Mesenchymal stem cell (in vitro differentiated cells and primary cell): ENCODE measurements at regions not wholly inside any gene's neighbourhood (a gene's known extent, or its start where the extent isn't known, plus 50 kb on each side); places are given as distances from the start of the nearest gene placed in this dataset.

Source experiments
- DNase-seq: peaks from one replicate; pipeline ENCODE4 v3.0.0-alpha.2; 2013
- H2AFZ ChIP-seq: one replicate; pipeline ENCODE4 v1.6.1; 2013; ENCODE audit warnings: low read depth, mild to moderate bottlenecking, control low read depth, inconsistent platforms, low read length, moderate library complexity
- H2AK5ac ChIP-seq: 2 replicates; pipeline ENCODE4 v1.6.1; 2013; ENCODE audit warnings: low read length, moderate library complexity, mild to moderate bottlenecking, inconsistent platforms; ENCODE audit not compliant: severe bottlenecking
- H2BK120ac ChIP-seq: one replicate; pipeline ENCODE4 v1.6.1; 2013; ENCODE audit warnings: low read depth, mild to moderate bottlenecking, inconsistent platforms, low read length, moderate library complexity
- H2BK12ac ChIP-seq, 2 experiments: one replicate each; pipeline ENCODE4 v1.6.1; 2013; ENCODE audit warnings: inconsistent platforms in 2 of 2, low read length in 2 of 2, mild to moderate bottlenecking in 2 of 2, moderate library complexity in 2 of 2, control low read depth in 1 of 2
- H2BK15ac ChIP-seq: one replicate; pipeline ENCODE4 v1.6.1; 2013; ENCODE audit warnings: mild to moderate bottlenecking, low read depth, inconsistent platforms; ENCODE audit not compliant: poor library complexity, severe bottlenecking
- H2BK5ac ChIP-seq: 2 replicates; pipeline ENCODE4 v1.6.1; 2013; ENCODE audit warnings: low read depth, mild to moderate bottlenecking, low read length, control low read depth, inconsistent platforms; ENCODE audit not compliant: poor library complexity, severe bottlenecking
- H3K14ac ChIP-seq, 2 experiments: one replicate each; pipeline ENCODE4 v1.6.1; 2013; ENCODE audit warnings: inconsistent platforms in 2 of 2, low read length in 2 of 2, control low read depth in 1 of 2, mild to moderate bottlenecking in 1 of 2, moderate library complexity in 1 of 2
- H3K18ac ChIP-seq, 2 experiments: one replicate each; pipeline ENCODE4 v1.6.1; 2013; ENCODE audit warnings: inconsistent platforms in 2 of 2, low read length in 2 of 2, control low read depth in 1 of 2, low read depth in 1 of 2, mild to moderate bottlenecking in 1 of 2
- H3K23ac ChIP-seq, 2 experiments: one replicate each; pipeline ENCODE4 v1.6.1; 2013; ENCODE audit warnings: inconsistent platforms in 2 of 2, low read length in 2 of 2, mild to moderate bottlenecking in 2 of 2, moderate library complexity in 2 of 2, control low read depth in 1 of 2
- H3K27ac ChIP-seq: 2 replicates; pipeline ENCODE4 v1.5.1; 2013; ENCODE audit warnings: mild to moderate bottlenecking, moderate library complexity, low read length, control low read depth, inconsistent platforms; ENCODE audit not compliant: poor library complexity, severe bottlenecking
- H3K27me3 ChIP-seq, 2 experiments: 2 replicates each; pipeline versions ENCODE4 v1.6.1 to v1.7.0; 2013; ENCODE audit warnings: low read length in 2 of 2, mild to moderate bottlenecking in 2 of 2, moderate library complexity in 2 of 2, control low read depth in 1 of 2, inconsistent platforms in 1 of 2; ENCODE audit not compliant: control insufficient read depth in 1 of 2, insufficient read depth in 1 of 2
- H3K36me3 ChIP-seq, 2 experiments: 2 replicates each; pipeline versions ENCODE4 v1.6.1 to v1.7.0; 2013; ENCODE audit warnings: low read length in 2 of 2, control low read depth in 1 of 2, inconsistent platforms in 1 of 2, low read depth in 1 of 2, mild to moderate bottlenecking in 1 of 2; ENCODE audit not compliant: insufficient read depth in 2 of 2, control insufficient read depth in 1 of 2
- H3K4ac ChIP-seq, 2 experiments: one replicate each; pipeline ENCODE4 v1.6.1; 2013; ENCODE audit warnings: inconsistent platforms in 2 of 2, low read length in 2 of 2, mild to moderate bottlenecking in 2 of 2, moderate library complexity in 2 of 2, control low read depth in 1 of 2, low read depth in 1 of 2
- H3K4me1 ChIP-seq: 2 replicates; pipeline ENCODE4 v1.6.1; 2013; ENCODE audit warnings: low read depth, low read length, control low read depth; ENCODE audit not compliant: control insufficient read depth, insufficient read depth
- H3K4me2 ChIP-seq: 2 replicates; pipeline ENCODE4 v1.6.1; 2013; ENCODE audit warnings: low read length, mild to moderate bottlenecking, inconsistent platforms; ENCODE audit not compliant: poor library complexity, severe bottlenecking
- H3K4me3 ChIP-seq, 2 experiments: 2 replicates each; pipeline versions ENCODE4 v1.5.1 to v1.7.0; 2013; ENCODE audit warnings: low read length in 2 of 2, mild to moderate bottlenecking in 2 of 2, control low read depth in 1 of 2, low read depth in 1 of 2; ENCODE audit not compliant: insufficient read depth in 1 of 2
- H3K79me1 ChIP-seq: replicated peaks from 2 replicates; pipeline ENCODE4 v1.6.1; 2013; ENCODE audit warnings: mild to moderate bottlenecking, control low read depth, low read length, inconsistent platforms; ENCODE audit not compliant: poor library complexity, severe bottlenecking
- H3K9ac ChIP-seq: 2 replicates; pipeline ENCODE4 v1.7.0; 2013; ENCODE audit warnings: mild to moderate bottlenecking, low read length, moderate library complexity
- H3K9me3 ChIP-seq: 2 replicates; pipeline ENCODE4 v1.7.0; 2013; ENCODE audit warnings: mild to moderate bottlenecking, low read length; ENCODE audit not compliant: control insufficient read depth
- H4K8ac ChIP-seq: one replicate; pipeline ENCODE4 v1.6.1; 2013; ENCODE audit warnings: inconsistent platforms, mild to moderate bottlenecking, low read length, moderate library complexity
- H4K91ac ChIP-seq: one replicate; pipeline ENCODE4 v1.6.1; 2013; ENCODE audit warnings: mild to moderate bottlenecking, low read length, inconsistent platforms
- WGBS: methylation state at CpG from one replicate; pipeline ENCODE4 v1.1.7; 2013; ENCODE audit warnings: mixed read lengths; 5-methylcytosine and 5-hydroxymethylcytosine counted together

DNA sequence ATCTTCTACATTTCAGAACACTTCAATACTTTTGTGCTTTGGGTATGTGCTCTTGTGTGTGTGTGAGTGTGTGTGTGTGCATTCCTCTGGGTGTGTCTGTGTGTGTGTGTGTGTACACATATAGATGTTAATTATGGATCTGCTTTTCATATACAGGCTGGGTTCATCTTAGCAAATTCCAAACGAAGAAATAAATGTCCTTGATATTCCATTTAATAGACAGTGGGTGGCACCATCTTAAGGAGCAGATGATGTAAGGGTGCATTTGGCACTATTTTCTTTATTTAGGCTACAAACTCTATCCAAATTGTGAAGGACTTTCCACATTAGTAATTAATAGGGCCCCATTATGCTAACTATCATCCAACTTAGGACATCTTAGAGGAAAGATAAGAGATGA lies 425.8 kb upstream of the POU3F3 start:
- Histone ChIP-seq H2BK15ac (no peak overlapping the region), H3K18ac (no peak overlapping the region), H3K36me3 (no peaks in the 10 kb centered on the region), H4K8ac (no peak overlapping the region), H2BK120ac (no peak overlapping the region), H3K4me3 (no peak overlapping the region), H2BK5ac (no peak overlapping the region), H2BK12ac (no peak overlapping the region), H3K27me3 (no peaks in the 10 kb centered on the region), H2AK5ac (no peak overlapping the region), H3K4ac (no peak overlapping the region), H3K9ac (no peak overlapping the region), H3K9me3 (no peaks in the 10 kb centered on the region), H3K14ac (no peak overlapping the region), H4K91ac (no peak overlapping the region), H3K79me1 (no peaks in the 10 kb centered on the region), H3K4me2 (no peak overlapping the region), H2AFZ (no peak overlapping the region), H3K4me1 (no peaks in the 10 kb centered on the region), H3K23ac (no peak overlapping the region), H3K27ac (no peak overlapping the region)
- DNase-seq: no peak
- WGBS: no CpG with 5 or more reads among the region's 1 CpG

DNA sequence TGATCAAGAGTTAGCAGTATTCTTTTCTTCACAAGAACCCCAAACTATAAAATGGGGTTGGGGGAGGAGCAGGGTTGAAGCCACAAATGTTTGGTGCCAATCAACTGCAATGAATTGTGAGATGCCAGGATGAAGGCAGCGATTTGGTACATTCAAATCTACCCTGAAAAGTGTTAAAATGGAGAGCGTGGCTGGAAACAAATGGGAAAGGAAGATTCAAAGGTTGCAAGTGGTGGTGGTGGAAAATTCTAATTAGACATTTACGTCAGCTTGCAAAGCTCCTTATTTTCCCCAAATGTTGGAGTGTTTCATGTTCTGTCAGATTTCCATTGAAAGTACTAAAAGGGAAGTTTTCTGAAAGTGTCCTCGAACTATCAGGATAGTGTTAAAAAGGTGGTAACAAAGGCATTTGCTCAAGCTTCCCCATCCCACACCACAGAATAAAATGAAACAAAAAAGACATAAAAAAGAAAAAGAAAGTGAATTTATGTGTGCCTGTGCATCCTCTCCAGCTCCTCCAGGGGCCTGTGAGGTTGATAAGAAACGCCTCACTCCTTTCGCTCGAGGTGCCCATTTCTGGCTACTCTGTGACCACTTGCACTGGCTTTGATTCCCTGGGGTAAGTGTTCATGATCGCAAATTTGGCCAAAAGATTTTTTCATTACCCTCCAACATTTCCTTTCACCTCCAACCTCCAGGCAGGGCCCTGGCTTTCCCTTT lies 424.1 kb upstream of the POU3F3 start:
- H2BK5ac ChIP-seq: no peak overlapping the region
- no peak overlapping the region for H3K4ac ChIP-seq
- no peak overlapping the region for H4K8ac ChIP-seq
- no peak overlapping the region for H2BK12ac ChIP-seq
- no peak overlapping the region for H3K27ac ChIP-seq
- no peak overlapping the region for H2AK5ac ChIP-seq
- H4K91ac ChIP-seq: no peak overlapping the region
- H3K36me3 ChIP-seq: no peaks in the 10 kb centered on the region
- H2BK15ac ChIP-seq: no peak overlapping the region
- H2BK120ac ChIP-seq: no peak overlapping the region
- no peak overlapping the region for H2AFZ ChIP-seq
- no peaks in the 10 kb centered on the region for H3K79me1 ChIP-seq
- H3K4me2 ChIP-seq: no peak overlapping the region
- WGBS: 86% methylated on average over 7 of the region's 8 CpGs
- no peak for DNase-seq
- H3K27me3 ChIP-seq: no peaks in the 10 kb centered on the region
- H3K18ac ChIP-seq: no peak overlapping the region
- H3K9me3 ChIP-seq: no peaks in the 10 kb centered on the region
- H3K14ac ChIP-seq: no peak overlapping the region
- H3K23ac ChIP-seq: no peak overlapping the region
- no peak overlapping the region for H3K9ac ChIP-seq
- H3K4me3 ChIP-seq: no peak overlapping the region
- H3K4me1 ChIP-seq: peaks cover 2% of the 10 kb centered on the region

DNA sequence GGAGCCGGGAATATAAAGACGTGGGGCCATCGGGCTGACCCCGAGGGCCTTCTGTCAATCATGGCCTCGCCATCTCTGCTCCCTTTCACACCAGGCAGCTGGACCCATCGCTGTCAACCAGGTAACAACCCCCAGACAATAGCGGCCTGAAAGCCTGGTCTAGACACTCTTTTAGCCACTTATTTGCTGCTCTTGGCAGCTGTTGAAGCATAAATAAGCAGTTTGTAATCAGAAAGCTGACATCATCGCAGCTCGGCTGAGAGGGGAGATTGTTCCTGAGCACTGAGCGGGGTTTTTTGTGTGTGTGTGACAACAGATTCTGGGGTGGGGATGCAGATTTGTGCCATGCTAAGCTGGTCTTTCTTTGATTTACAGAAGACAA lies 423.6 kb upstream of the POU3F3 start:
- WGBS: 90% methylated on average over 10 of the region's 10 CpGs
- Histone ChIP-seq H2AFZ (no peak overlapping the region), H2BK5ac (no peak overlapping the region), H3K36me3 (no peaks in the 10 kb centered on the region), H3K18ac (no peak overlapping the region), H3K23ac (no peak overlapping the region), H3K79me1 (no peaks in the 10 kb centered on the region), H2BK15ac (no peak overlapping the region), H3K14ac (no peak overlapping the region), H4K91ac (no peak overlapping the region), H3K4ac (no peak overlapping the region), H2BK12ac (no peak overlapping the region), H4K8ac (no peak overlapping the region), H2BK120ac (no peak overlapping the region), H3K9ac (no peak overlapping the region), H3K4me3 (no peak overlapping the region), H3K9me3 (no peaks in the 10 kb centered on the region), H3K27me3 (no peaks in the 10 kb centered on the region), H3K4me2 (no peak overlapping the region), H3K27ac (no peak overlapping the region), H3K4me1 (peaks cover 2% of the 10 kb centered on the region), H2AK5ac (no peak overlapping the region)
- DNase-seq: no peak

DNA sequence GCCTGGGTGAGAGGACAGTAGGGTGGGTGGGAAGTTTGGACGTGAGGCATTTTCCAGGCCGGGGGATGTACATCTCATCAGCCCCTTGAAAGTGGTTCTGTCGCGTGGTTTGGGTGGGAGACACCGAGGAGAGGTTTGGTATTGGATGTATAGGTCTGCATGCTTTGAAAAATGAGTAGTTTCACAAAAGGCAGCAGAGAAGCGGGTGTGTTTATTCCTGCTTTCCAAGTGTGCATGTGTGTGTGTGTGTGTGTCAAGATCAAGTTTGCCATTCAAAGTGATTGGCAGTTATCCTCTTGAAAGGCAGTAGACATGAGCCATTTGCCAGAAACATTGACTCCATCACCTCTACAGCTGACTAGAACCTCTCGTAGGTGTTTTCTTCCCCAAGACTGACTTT lies 423.1 kb upstream of the POU3F3 start:
- WGBS: 88% methylated on average over 6 of the region's 7 CpGs
- H4K91ac ChIP-seq: no peak overlapping the region
- no peak overlapping the region for H3K4me3 ChIP-seq
- H2BK12ac ChIP-seq: no peak overlapping the region
- no peak overlapping the region for H3K4me2 ChIP-seq
- no peaks in the 10 kb centered on the region for H3K27me3 ChIP-seq
- peaks cover 2% of the 10 kb centered on the region for H3K4me1 ChIP-seq
- H2AK5ac ChIP-seq: no peak overlapping the region
- no peak overlapping the region for H4K8ac ChIP-seq
- no peaks in the 10 kb centered on the region for H3K9me3 ChIP-seq
- H3K4ac ChIP-seq: no peak overlapping the region
- no peak overlapping the region for H3K18ac ChIP-seq
- no peak overlapping the region for H3K23ac ChIP-seq
- H2BK15ac ChIP-seq: no peak overlapping the region
- no peaks in the 10 kb centered on the region for H3K36me3 ChIP-seq
- H2BK5ac ChIP-seq: no peak overlapping the region
- H2BK120ac ChIP-seq: no peak overlapping the region
- H3K27ac ChIP-seq: no peak overlapping the region
- no peak overlapping the region for H2AFZ ChIP-seq
- H3K14ac ChIP-seq: no peak overlapping the region
- H3K9ac ChIP-seq: no peak overlapping the region
- no peak for DNase-seq
- no peaks in the 10 kb centered on the region for H3K79me1 ChIP-seq
